ENCODE measurements at regions not wholly inside any gene's neighbourhood (a gene's known extent, or its start where the extent isn't known, plus 50 kb on each side); places are given as distances from the start of the nearest gene placed in this dataset.

DNA sequence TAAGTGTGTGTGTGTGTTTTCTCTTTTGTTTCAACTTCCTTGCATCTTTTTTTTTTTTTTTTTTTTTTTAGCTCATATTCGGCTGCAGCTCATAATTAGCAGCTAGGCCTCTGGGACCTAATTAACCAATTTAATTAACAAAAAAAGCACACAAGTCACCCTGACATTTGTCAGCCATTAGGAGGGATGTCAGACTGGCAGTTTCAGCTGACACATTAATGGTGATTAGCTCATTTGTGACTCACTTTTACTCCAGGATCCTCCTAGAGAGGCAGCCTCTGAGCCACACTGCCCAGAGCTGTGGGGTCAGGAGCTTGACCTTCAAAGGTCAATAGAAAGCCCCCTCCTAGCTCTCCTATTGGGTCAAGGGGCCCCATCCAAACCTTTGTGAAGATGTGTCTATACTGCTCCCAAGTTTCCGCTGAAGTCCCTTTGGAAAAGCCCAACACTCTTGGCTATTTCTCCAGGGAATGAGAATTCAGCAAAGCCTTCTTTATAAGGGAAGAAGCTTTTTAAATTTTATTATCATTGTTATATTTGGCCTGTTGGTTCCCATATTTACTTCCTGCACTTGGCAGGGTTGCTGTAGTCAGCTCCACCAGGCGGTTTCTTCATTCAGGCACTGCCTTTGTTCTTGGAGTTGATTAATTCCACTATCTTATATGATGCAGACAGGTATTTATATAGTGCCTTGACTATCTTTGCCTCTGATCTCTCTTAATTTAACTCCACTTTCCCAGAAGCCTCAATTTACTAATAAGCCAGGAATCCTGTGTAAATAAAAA lies 109.5 kb upstream of the HABP2 start:
- TF ChIP-seq, protein P1, sequence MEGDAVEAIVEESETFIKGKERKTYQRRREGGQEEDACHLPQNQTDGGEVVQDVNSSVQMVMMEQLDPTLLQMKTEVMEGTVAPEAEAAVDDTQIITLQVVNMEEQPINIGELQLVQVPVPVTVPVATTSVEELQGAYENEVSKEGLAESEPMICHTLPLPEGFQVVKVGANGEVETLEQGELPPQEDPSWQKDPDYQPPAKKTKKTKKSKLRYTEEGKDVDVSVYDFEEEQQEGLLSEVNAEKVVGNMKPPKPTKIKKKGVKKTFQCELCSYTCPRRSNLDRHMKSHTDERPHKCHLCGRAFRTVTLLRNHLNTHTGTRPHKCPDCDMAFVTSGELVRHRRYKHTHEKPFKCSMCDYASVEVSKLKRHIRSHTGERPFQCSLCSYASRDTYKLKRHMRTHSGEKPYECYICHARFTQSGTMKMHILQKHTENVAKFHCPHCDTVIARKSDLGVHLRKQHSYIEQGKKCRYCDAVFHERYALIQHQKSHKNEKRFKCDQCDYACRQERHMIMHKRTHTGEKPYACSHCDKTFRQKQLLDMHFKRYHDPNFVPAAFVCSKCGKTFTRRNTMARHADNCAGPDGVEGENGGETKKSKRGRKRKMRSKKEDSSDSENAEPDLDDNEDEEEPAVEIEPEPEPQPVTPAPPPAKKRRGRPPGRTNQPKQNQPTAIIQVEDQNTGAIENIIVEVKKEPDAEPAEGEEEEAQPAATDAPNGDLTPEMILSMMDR (conservative IDR thresholded peaks at IDR 0.05; ENCODE audit: low read depth, low read length) = no peak
- H3K4me3 ChIP-seq (ENCODE audit: low read depth, low read length) = no peak overlapping the region
- DNase-seq (ENCODE audit: low read depth) = no peak

DNA sequence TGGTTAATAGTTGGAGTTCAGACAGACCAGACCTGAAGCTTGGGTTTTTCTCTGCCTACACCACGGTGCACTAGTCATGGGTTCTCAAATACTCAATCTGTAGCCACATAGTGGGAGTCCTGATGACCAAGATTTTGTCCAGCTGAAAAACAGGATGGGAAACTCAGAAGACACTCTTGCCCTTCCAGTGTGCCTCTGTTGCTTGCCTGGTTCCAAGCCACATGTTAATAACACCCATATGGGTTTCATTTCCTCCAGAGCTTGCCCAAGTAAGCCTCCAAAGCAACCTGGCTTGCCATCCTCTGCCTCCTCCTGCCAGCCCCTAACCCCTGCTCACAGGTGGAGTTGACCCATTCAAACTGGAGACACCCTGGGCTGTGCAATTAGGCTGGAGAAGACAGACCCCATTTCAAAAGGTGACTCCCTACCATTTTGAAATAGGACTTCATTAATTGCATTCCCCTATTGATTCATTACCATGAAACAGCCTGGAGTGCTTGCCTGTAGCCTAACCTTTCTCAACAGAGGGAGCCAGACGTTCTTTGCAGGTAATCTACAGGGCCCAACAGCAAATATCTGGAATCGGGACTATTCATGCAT lies 108.0 kb upstream of the HABP2 start:
- no peak overlapping the region for H3K4me3 ChIP-seq (ENCODE audit: low read depth, low read length)
- DNase-seq (ENCODE audit: low read depth) = no peak
- TF ChIP-seq, protein P1 (conservative IDR thresholded peaks at IDR 0.05; ENCODE audit: low read depth, low read length) = no peak

DNA sequence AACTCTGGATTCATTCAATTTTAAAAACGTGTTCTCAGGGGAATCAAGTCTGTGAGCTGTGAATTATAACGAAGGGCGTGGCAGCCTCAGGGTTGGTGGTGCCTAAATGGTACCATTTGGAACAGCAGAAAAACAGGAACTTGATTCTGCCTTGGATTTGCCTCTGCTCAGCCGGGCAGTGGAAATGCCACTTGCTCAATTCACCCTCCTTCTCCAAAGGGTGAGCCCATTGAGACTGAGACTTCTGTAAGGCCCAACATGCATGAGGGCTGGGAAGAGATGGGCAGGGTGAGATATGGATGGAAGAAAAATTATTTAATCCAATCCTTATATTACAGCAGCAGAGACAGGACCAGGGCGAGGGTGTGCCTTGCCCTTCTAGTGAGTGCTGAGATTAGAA lies 107.1 kb upstream of the HABP2 start:
- TF ChIP-seq, protein P1 (conservative IDR thresholded peaks at IDR 0.05; ENCODE audit: low read depth, low read length) = no peak
- no peak for DNase-seq (ENCODE audit: low read depth)
- H3K4me3 ChIP-seq (ENCODE audit: low read depth, low read length) = no peak overlapping the region

DNA sequence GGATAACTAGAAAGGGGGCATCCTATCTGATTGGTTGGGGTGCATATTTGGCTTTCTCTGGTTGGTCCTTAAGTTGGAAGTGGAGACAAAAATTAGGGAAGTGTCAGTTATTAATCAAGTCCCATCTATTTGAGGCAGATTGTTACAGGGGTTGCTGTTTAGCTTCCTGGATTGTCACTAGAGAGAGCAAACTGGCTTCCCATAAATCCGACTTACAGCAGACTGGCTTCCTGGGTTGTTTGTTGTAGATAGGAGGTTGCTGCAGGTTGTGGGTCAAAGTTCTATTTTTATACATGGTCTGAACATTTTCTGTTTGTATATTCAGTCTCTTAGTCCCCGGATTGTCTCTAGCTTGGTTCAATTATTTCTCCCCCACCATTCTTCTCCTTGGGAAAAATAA lies 106.1 kb upstream of the HABP2 start:
- TF ChIP-seq, protein P1 (conservative IDR thresholded peaks at IDR 0.05; ENCODE audit: low read depth, low read length) = no peak
- no peak for DNase-seq (ENCODE audit: low read depth)
- H3K4me3 ChIP-seq (ENCODE audit: low read depth, low read length) = no peak overlapping the region

DNA sequence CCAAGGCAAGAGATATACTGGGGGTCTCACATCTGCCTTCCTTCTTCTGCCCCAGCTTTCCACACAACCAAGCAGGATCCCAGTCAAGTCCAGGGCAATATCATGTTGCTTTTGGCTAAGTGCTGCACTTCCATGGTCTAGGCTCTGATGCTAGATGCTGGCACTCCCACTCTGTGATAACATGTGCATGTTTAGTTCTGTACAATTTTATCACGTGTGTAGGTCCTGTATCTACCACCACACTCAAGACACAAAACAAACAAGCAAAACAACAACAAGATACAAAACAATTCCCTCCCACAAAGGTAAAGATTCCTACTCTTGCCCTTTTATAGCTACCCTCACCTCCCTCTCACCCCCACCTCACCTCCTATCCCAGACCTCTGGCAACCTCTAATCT lies 105.6 kb upstream of the HABP2 start:
- TF ChIP-seq, protein P1 (conservative IDR thresholded peaks at IDR 0.05; ENCODE audit: low read depth, low read length) = no peak
- no peak for DNase-seq (ENCODE audit: low read depth)
- H3K4me3 ChIP-seq (ENCODE audit: low read depth, low read length) = no peak overlapping the region

DNA sequence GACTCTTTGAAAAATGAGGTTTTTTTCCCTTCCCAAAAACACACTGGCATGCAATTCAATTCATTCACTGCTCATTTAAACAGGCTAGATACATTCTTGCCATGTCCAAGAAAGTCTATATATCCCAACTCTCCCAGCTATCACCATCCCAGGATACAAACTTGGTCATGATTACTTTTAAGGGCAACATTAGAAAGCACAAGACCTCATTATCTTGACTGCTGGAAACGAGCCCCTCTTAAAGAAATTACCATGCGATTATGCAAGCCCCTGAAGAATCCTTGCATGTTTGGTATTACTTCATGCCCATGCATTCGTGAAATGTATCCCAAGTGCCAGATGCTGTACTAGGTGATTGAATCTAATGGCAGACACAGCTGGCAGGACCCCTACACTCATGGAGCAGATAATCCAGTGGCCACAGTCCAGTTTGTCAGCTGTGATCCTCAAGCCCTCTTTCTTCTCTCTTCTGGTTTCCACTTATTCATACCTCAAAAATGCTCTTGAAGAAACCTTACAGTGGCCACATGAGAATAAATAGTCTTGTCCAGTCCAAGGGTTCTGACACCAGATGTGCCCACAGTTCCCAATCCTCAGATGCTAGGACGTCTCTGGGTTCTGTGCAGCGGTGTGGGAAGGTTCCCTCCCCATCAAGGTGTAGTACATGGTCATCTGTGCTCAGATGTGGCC lies 103.7 kb upstream of the HABP2 start:
- TF ChIP-seq, protein P1 (conservative IDR thresholded peaks at IDR 0.05; ENCODE audit: low read depth, low read length) = no peak
- DNase-seq (ENCODE audit: low read depth) = no peak
- no peak overlapping the region for H3K4me3 ChIP-seq (ENCODE audit: low read depth, low read length)

Measured in choroid plexus epithelial cell (primary cell).